Prostate gland (tissue), 2 donors: ENCODE measurements at regions not wholly inside any gene's neighbourhood (a gene's known extent, or its start where the extent isn't known, plus 50 kb on each side); places are given as distances from the start of the nearest gene placed in this dataset.
"Not testable (repeated sequence)": the region's sequence is repeated elsewhere in the genome, so short reads cannot be mapped to it uniquely, and the experiment has no call there.

ENCODE experiments used
- POLR2A ChIP-seq: fragments of 450-650 bp; IDR thresholded peaks from one replicate; pipeline ENCODE4 v1.6.1; 2016; ENCODE audit warnings: antibody characterized with exemption, mild to moderate bottlenecking
- POLR2AphosphoS5 ChIP-seq: sonication (generic); formaldehyde crosslinking; IDR thresholded peaks from one replicate; pipeline ENCODE4 v1.6.1; 2017; ENCODE audit warnings: antibody characterized with exemption
- TF ChIP-seq, protein P1 (sequence below), 4 experiments: fragments of 200-600 bp in 2 of 4; fragments of 450-650 bp in 2 of 4; sonication (generic) in 2 of 4; IDR thresholded peaks; 1 replicate in 3 of 4; 2 replicates in 1 of 4; pipeline ENCODE4 v1.5.1; 2016 to 2019; ENCODE audit warnings: antibody characterized with exemption in 4 of 4, mild to moderate bottlenecking in 2 of 4, moderate library complexity in 2 of 4

DNA sequence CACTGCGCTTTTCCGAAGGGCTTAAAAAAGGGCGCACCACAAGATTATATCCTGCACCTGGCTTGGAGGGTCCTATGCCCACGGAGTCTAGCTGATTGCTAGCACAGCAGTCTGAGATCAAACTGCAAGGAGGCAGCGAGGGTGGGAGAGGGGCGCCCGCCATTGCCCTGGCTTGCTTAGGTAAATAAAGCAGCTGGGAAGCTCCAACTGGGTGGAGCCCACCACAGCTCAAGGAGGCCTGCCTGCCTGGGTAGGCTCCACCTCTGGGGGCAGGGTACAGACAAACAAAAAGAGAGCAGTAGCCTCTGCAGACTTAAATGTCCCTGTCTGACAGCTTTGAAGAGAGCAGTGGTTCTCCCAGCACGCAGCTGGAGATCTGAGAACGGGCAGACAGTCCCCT, 158.1 kb upstream of the FKBP1C start:
- TF ChIP-seq, protein P1, sequence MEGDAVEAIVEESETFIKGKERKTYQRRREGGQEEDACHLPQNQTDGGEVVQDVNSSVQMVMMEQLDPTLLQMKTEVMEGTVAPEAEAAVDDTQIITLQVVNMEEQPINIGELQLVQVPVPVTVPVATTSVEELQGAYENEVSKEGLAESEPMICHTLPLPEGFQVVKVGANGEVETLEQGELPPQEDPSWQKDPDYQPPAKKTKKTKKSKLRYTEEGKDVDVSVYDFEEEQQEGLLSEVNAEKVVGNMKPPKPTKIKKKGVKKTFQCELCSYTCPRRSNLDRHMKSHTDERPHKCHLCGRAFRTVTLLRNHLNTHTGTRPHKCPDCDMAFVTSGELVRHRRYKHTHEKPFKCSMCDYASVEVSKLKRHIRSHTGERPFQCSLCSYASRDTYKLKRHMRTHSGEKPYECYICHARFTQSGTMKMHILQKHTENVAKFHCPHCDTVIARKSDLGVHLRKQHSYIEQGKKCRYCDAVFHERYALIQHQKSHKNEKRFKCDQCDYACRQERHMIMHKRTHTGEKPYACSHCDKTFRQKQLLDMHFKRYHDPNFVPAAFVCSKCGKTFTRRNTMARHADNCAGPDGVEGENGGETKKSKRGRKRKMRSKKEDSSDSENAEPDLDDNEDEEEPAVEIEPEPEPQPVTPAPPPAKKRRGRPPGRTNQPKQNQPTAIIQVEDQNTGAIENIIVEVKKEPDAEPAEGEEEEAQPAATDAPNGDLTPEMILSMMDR (IDR thresholded peaks at IDR 0.05), result not testable (repeated sequence)
- TF ChIP-seq POLR2A, POLR2AphosphoS5: not testable (repeated sequence)
